Spleen (tissue), 11 donors: ENCODE measurements at regions not wholly inside any gene's neighbourhood (a gene's known extent, or its start where the extent isn't known, plus 50 kb on each side); places are given as distances from the start of the nearest gene placed in this dataset.

Experiments used
- DNase-seq: peaks from one replicate; pipeline ENCODE4 v3.0.0-alpha.2; 2020
- H3K27ac ChIP-seq, 8 donors: fragments of 200-600 bp; sonication (generic) in 7 of 8; 1 replicate in 4 of 8; 2 replicates in 4 of 8; pipeline versions ENCODE4 v1.5.0 to v1.8.0; 2016 to 2021; ENCODE audit warnings: inconsistent platforms in 4 of 8, mild to moderate bottlenecking in 4 of 8, moderate library complexity in 1 of 8
- H3K27me3 ChIP-seq, 7 donors: fragments of 200-600 bp; sonication (generic) in 6 of 7; replicated peaks in 1 of 7; 1 replicate in 4 of 7; 2 replicates in 3 of 7; pipeline versions ENCODE4 v1.5.0 to v1.8.0; 2016 to 2021; ENCODE audit warnings: inconsistent platforms in 3 of 7, mild to moderate bottlenecking in 1 of 7
- H3K36me3 ChIP-seq, 6 donors: fragments of 200-600 bp; sonication (generic) in 5 of 6; 1 replicate in 4 of 6; 2 replicates in 2 of 6; pipeline versions ENCODE4 v1.5.0 to v1.8.0; 2016 to 2021; ENCODE audit warnings: inconsistent platforms in 2 of 6
- H3K4me1 ChIP-seq, 6 donors: fragments of 200-600 bp; sonication (generic) in 5 of 6; 1 replicate in 3 of 6; 2 replicates in 3 of 6; pipeline versions ENCODE4 v1.5.0 to v1.8.0; 2016 to 2021; ENCODE audit warnings: inconsistent platforms in 3 of 6
- H3K4me3 ChIP-seq, 8 donors: fragments of 200-600 bp; sonication (generic) in 7 of 8; 1 replicate in 4 of 8; 2 replicates in 4 of 8; pipeline versions ENCODE4 v1.5.0 to v1.8.0; 2016 to 2021; ENCODE audit warnings: inconsistent platforms in 4 of 8, mild to moderate bottlenecking in 4 of 8, moderate library complexity in 2 of 8
- H3K9me3 ChIP-seq, 8 donors: fragments of 200-600 bp; sonication (generic) in 7 of 8; 1 replicate in 4 of 8; 2 replicates in 4 of 8; pipeline versions ENCODE4 v1.5.0 to v1.8.0; 2016 to 2021; ENCODE audit warnings: inconsistent platforms in 4 of 8
- POLR2A ChIP-seq, 3 donors: fragments of 450-650 bp; IDR thresholded peaks; one replicate each; pipeline ENCODE4 v1.5.1; 2017; ENCODE audit warnings: antibody characterized with exemption in 3 of 3, mild to moderate bottlenecking in 1 of 3
- POLR2AphosphoS5 ChIP-seq, 3 donors: sonication (generic); formaldehyde crosslinking; IDR thresholded peaks; one replicate each; pipeline ENCODE4 v1.5.1; 2017; ENCODE audit warnings: antibody characterized with exemption in 3 of 3
- WGBS, 5 donors: extraction: QIAGEN DNeasy Blood & Tissue Kit in 3 of 5; methylation state at CpG; one replicate each; pipeline versions ENCODE4 v1.1.5 to v1.1.7; 2013 to 2018; 5-methylcytosine and 5-hydroxymethylcytosine counted together
- intact Hi-C: fragments of 100-400 bp; cut with DNase I; formaldehyde crosslinking; loops from one replicate; pipeline ENCODE4 v1.15.0; 2023; ENCODE audit warnings: low total_unique reads
- TF ChIP-seq, protein P1 (sequence below), 11 experiments: fragments of 200-600 bp in 7 of 11; fragments of 450-650 bp in 4 of 11; sonication (generic) in 4 of 11; IDR thresholded peaks in 8 of 11; conservative IDR thresholded peaks in 3 of 11; 1 replicate in 7 of 11; 2 replicates in 4 of 11; pipeline versions ENCODE4 v1.4.0 to v1.8.0; 2016 to 2021; ENCODE audit warnings: antibody characterized with exemption in 11 of 11, inconsistent platforms in 4 of 11, mild to moderate bottlenecking in 1 of 11
- donor health status: healthy with polysubstance abuse.
- donor health status: DM: no; HTN: no; CAD: no; lungs with moderate emphysema.
- donor health status: DM: no; HTN: no; CAD: no.
- donor health status: Bipolar disorder and iron deficiency.
- donor health status: healthy.
- donor health status: DM: no; HTN: no; CAD: no.
- donor health status: DM: yes; HTN: yes; CAD: no.

DNA sequence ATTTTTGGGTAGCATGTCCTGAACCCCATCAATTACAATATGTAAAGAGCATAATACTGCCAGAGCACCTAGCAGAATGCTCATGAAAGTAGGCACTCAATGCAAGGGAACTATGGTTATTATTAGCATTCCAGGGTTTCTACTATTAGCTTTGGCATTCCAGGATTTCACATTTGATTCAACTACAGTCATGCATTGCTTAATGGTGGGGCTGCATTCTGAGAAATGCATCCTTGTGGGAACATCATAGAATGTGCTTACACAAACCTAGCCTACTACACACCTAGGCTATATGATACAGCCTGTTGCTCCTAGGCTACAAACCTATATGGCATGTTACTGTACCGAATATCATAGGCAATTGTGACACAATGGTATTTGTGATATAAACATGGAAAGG, 247.8 kb downstream of the CD83 start:
- H3K27me3 ChIP-seq, result no peaks in the 10 kb centered on the region
- DNase-seq, result no peak
- WGBS, 5 donors, result 94 to 100% (median 97%) methylated on average over 1 of the region's 1 CpG
- H3K36me3 ChIP-seq, result no peaks in the 10 kb centered on the region
- H3K9me3 ChIP-seq, result no peaks in the 10 kb centered on the region
- intact Hi-C loops, result no loop called here
- no peak overlapping the region for H3K4me3 ChIP-seq
- H3K27ac ChIP-seq, result no peak overlapping the region
- H3K4me1 ChIP-seq, result no peaks in the 10 kb centered on the region
- TF ChIP-seq POLR2A (IDR thresholded peaks at IDR 0.05), result no peak
- TF ChIP-seq POLR2AphosphoS5 (IDR thresholded peaks at IDR 0.05), result no peak
- TF ChIP-seq, protein P1, sequence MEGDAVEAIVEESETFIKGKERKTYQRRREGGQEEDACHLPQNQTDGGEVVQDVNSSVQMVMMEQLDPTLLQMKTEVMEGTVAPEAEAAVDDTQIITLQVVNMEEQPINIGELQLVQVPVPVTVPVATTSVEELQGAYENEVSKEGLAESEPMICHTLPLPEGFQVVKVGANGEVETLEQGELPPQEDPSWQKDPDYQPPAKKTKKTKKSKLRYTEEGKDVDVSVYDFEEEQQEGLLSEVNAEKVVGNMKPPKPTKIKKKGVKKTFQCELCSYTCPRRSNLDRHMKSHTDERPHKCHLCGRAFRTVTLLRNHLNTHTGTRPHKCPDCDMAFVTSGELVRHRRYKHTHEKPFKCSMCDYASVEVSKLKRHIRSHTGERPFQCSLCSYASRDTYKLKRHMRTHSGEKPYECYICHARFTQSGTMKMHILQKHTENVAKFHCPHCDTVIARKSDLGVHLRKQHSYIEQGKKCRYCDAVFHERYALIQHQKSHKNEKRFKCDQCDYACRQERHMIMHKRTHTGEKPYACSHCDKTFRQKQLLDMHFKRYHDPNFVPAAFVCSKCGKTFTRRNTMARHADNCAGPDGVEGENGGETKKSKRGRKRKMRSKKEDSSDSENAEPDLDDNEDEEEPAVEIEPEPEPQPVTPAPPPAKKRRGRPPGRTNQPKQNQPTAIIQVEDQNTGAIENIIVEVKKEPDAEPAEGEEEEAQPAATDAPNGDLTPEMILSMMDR (IDR thresholded peaks at IDR 0.05 in 8 of 11, conservative IDR thresholded peaks at IDR 0.05 in 3 of 11), result no peak

DNA sequence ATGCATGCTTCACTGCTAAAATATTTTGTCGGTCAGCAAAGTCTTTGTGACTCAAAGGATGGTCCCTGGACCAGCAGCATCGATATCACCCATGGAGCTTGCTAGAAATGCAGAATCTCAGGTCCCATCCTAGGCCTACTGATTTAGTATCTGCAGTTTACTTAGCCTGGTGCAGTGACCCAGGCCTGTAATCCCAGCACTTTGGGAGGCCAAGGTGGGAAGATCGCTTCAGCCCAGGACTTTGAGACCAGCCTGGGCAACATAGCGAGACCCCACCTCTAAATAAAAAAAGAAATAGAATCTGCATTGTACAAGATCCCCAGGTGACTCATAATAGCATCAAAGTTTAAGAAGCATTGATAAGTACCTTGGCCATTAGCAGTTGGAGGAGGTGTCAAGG, 248.7 kb downstream of the CD83 start:
- 96 to 98% (median 97%) methylated on average over 4 of the region's 4 CpGs for WGBS, 5 donors
- no peaks in the 10 kb centered on the region for H3K27me3 ChIP-seq

DNA sequence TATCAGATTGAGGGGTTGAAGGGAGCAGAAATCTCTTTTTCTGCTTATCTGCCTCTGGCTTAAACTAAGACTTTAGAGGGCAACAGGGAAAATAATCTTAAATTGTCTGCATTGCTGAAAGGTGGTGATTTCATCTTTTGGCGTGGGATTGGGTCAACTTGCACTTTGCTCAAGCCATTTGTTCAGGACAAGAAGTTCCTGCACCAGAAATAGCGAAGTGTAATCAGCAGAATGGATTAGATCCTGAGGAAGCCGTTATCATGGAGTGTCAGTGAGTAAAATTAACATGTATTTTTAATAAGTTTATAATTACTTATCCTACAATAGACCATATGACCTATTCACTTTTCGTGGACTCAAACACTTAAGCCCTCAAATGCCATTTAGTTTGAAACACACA, 249.3 kb downstream of the CD83 start:
- intact Hi-C loops, result no loop called here
- H3K27ac ChIP-seq, result no peak overlapping the region

More for the DNA sequence above, 248.7 kb downstream of the CD83 start:
- Histone ChIP-seq H3K36me3 (no peaks in the 10 kb centered on the region), H3K4me3 (no peak overlapping the region), H3K4me1 (peaks cover 0 to 3% (median under 1%) of the 10 kb centered on the region in 6 donors), H3K9me3 (no peaks in the 10 kb centered on the region), H3K27ac (no peak overlapping the region)
- DNase-seq, result no peak
- intact Hi-C loops, result no loop called here
- TF ChIP-seq POLR2A (IDR thresholded peaks at IDR 0.05) (no peak), POLR2AphosphoS5 (IDR thresholded peaks at IDR 0.05) (no peak)
- TF ChIP-seq, protein P1 (IDR thresholded peaks at IDR 0.05 in 8 of 11, conservative IDR thresholded peaks at IDR 0.05 in 3 of 11), result no peak

DNA sequence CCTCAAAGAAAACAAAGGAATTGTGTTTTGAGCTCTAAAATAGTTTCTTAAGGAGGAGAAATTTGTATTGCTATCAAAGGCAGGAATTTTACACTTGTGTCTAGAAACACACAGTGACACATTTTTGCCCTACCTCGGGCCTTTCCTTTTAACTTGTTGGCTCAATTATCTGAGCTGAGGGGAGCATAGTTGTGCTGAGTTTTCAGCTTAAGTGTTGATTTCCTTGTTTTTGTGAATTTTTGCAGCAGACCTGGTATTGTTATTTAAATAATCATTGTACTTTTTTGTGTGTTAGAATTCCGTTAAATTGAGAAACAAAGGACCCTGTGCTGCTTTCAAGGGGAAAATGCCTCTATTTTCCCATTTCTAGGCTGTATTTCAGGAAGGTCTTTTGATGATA, 249.7 kb downstream of the CD83 start:
- Histone ChIP-seq H3K36me3 (no peaks in the 10 kb centered on the region), H3K4me3 (no peak overlapping the region), H3K4me1 (peaks cover 0 to 13% (median 9%) of the 10 kb centered on the region in 6 donors), H3K27ac (no peak overlapping the region), H3K9me3 (no peaks in the 10 kb centered on the region), H3K27me3 (no peaks in the 10 kb centered on the region)
- no peak for TF ChIP-seq POLR2AphosphoS5 (IDR thresholded peaks at IDR 0.05)
- TF ChIP-seq, protein P1 (IDR thresholded peaks at IDR 0.05 in 8 of 11, conservative IDR thresholded peaks at IDR 0.05 in 3 of 11), result no peak
- TF ChIP-seq POLR2A (IDR thresholded peaks at IDR 0.05), result no peak
- intact Hi-C loops, result no loop called here
- WGBS, 5 donors, result 74 to 85% (median 80%) methylated on average over 2 of the region's 2 CpGs
- DNase-seq, result no peak

More for the DNA sequence above, 249.3 kb downstream of the CD83 start:
- Histone ChIP-seq H3K4me3 (no peak overlapping the region), H3K9me3 (no peaks in the 10 kb centered on the region), H3K36me3 (no peaks in the 10 kb centered on the region), H3K4me1 (peaks cover 0 to 9% (median 6%) of the 10 kb centered on the region in 6 donors), H3K27me3 (no peaks in the 10 kb centered on the region)
- 80 to 90% (median 81%) methylated on average over 4 of the region's 4 CpGs for WGBS, 5 donors
- DNase-seq, result no peak
- TF ChIP-seq POLR2A (IDR thresholded peaks at IDR 0.05) (no peak), POLR2AphosphoS5 (IDR thresholded peaks at IDR 0.05) (no peak)
- TF ChIP-seq, protein P1 (IDR thresholded peaks at IDR 0.05 in 8 of 11, conservative IDR thresholded peaks at IDR 0.05 in 3 of 11), result no peak
